ENCODE measurements at regions not wholly inside any gene's neighbourhood (a gene's known extent, or its start where the extent isn't known, plus 50 kb on each side); places are given as distances from the start of the nearest gene placed in this dataset.
"Not testable (repeated sequence)": the region's sequence is repeated elsewhere in the genome, so short reads cannot be mapped to it uniquely, and the experiment has no call there.

- DNase-seq: no peak
These were observed 91.5 kb upstream of the RPS6KA2 start for GRCh38 chr6:166718516-166718915.

GRCh38 chr6:166716910-166717617 is 90.0 kb upstream of the RPS6KA2 start:
- no peak for DNase-seq

GRCh38 chr6:166715992-166716391 is 88.9 kb upstream of the RPS6KA2 start:
- no peak for DNase-seq

GRCh38 chr6:166715065-166715464 is 88.0 kb upstream of the RPS6KA2 start:
- DNase-seq: no peak

- no peak for DNase-seq
These were observed 87.5 kb upstream of the RPS6KA2 start for GRCh38 chr6:166714581-166714980.

- no peak for DNase-seq
These were observed 87.1 kb upstream of the RPS6KA2 start for GRCh38 chr6:166714187-166714510.

GRCh38 chr6:166713434-166714186 is 86.6 kb upstream of the RPS6KA2 start:
- no peak for DNase-seq

- no peak for DNase-seq
These were observed 85.5 kb upstream of the RPS6KA2 start for GRCh38 chr6:166712286-166713228.

- no peak for DNase-seq
These were observed 83.0 kb upstream of the RPS6KA2 start for GRCh38 chr6:166710084-166710483.

GRCh38 chr6:166708460-166708859 is 81.4 kb upstream of the RPS6KA2 start:
- no peak for DNase-seq

- DNase-seq: peak; percentile 1
These were observed 80.0 kb upstream of the RPS6KA2 start for GRCh38 chr6:166707045-166707444.

- no peak for DNase-seq
These were observed 78.0 kb upstream of the RPS6KA2 start for GRCh38 chr6:166705069-166705468.

GRCh38 chr6:166704171-166704570 is 77.1 kb upstream of the RPS6KA2 start:
- no peak for DNase-seq

- DNase-seq: peak; percentile 11
These were observed 76.2 kb upstream of the RPS6KA2 start for GRCh38 chr6:166703149-166703710.

- not testable (repeated sequence) for DNase-seq
These were observed 74.4 kb upstream of the RPS6KA2 start for GRCh38 chr6:166701424-166701823.

- DNase-seq: not testable (repeated sequence)
These were observed 73.8 kb upstream of the RPS6KA2 start for GRCh38 chr6:166700871-166701270.

- DNase-seq: no peak
These were observed 70.1 kb upstream of the RPS6KA2 start for GRCh38 chr6:166697113-166697512.

GRCh38 chr6:166693880-166694279 is 66.8 kb upstream of the RPS6KA2 start:
- DNase-seq: no peak

GRCh38 chr6:166692723-166693302 is 65.8 kb upstream of the RPS6KA2 start:
- DNase-seq: no peak

- DNase-seq: peak; percentile 4
These were observed 64.7 kb upstream of the RPS6KA2 start for GRCh38 chr6:166691746-166692145.

- DNase-seq: no peak
These were observed 64.1 kb upstream of the RPS6KA2 start for GRCh38 chr6:166691199-166691598.

GRCh38 chr6:166689687-166690086 is 62.6 kb upstream of the RPS6KA2 start:
- DNase-seq: no peak

GRCh38 chr6:166688901-166689300 is 61.9 kb upstream of the RPS6KA2 start:
- DNase-seq: no peak

Measured in NCI-H1436 (cell line).